DND-41 (cell line): ENCODE measurements at regions not wholly inside any gene's neighbourhood (a gene's known extent, or its start where the extent isn't known, plus 50 kb on each side); places are given as distances from the start of the nearest gene placed in this dataset.

Source experiments
- ATAC-seq: fragments of 200-7000 bp; cut with Tn5 transposase; 3 replicates; pipeline ENCODE4 v1.9.1; 2021; ENCODE audit warnings: low read depth; ENCODE audit not compliant: insufficient read depth
- DNase-seq: peaks from one replicate; pipeline ENCODE4 v3.0.0-alpha.2; 2020
- H2AFZ ChIP-seq: 2 replicates; pipeline ENCODE4 v1.6.0; 2012; ENCODE audit warnings: low read depth, low read length
- H3K27ac ChIP-seq: 2 replicates; pipeline ENCODE4 v1.5.1; 2012; ENCODE audit warnings: low read length, inconsistent platforms
- H3K27me3 ChIP-seq: fragments of 200-600 bp; sonication (generic); 2 replicates; pipeline ENCODE4 v1.6.0; 2012; ENCODE audit warnings: low read length, mild to moderate bottlenecking, inconsistent platforms; ENCODE audit not compliant: insufficient read depth, poor library complexity
- H3K36me3 ChIP-seq: 2 replicates; pipeline ENCODE4 v1.5.1; 2012; ENCODE audit warnings: low read length, inconsistent platforms; ENCODE audit not compliant: insufficient read depth
- H3K4me1 ChIP-seq: 2 replicates; pipeline ENCODE4 v1.5.1; 2012; ENCODE audit warnings: mild to moderate bottlenecking, low read length; ENCODE audit not compliant: insufficient read depth
- H3K4me2 ChIP-seq: 2 replicates; pipeline ENCODE4 v1.6.0; 2012; ENCODE audit warnings: mild to moderate bottlenecking, moderate library complexity, low read length, inconsistent platforms; ENCODE audit not compliant: insufficient read depth
- H3K4me3 ChIP-seq, 2 experiments: fragments of 200-600 bp in 1 of 2; shearing (Covaris generic) in 1 of 2; 2 replicates each; pipeline ENCODE4 v1.5.1; 2012 to 2016; ENCODE audit warnings: inconsistent platforms in 2 of 2, low read length in 2 of 2, mild to moderate bottlenecking in 2 of 2, low read depth in 1 of 2, moderate library complexity in 1 of 2
- H3K79me2 ChIP-seq: 2 replicates; pipeline ENCODE4 v1.6.0; 2012; ENCODE audit warnings: low read length, inconsistent platforms; ENCODE audit not compliant: insufficient read depth
- H3K9ac ChIP-seq: 2 replicates; pipeline ENCODE4 v1.6.0; 2012; ENCODE audit warnings: low read depth, mild to moderate bottlenecking, inconsistent platforms, low read length, moderate library complexity
- H3K9me3 ChIP-seq: 2 replicates; pipeline ENCODE4 v1.5.1; 2012; ENCODE audit warnings: low read length, moderate library complexity, mild to moderate bottlenecking, inconsistent platforms; ENCODE audit not compliant: insufficient read depth, severe bottlenecking
- H4K20me1 ChIP-seq: 2 replicates; pipeline ENCODE4 v1.6.0; 2012; ENCODE audit warnings: low read length; ENCODE audit not compliant: insufficient read depth
- CTCF ChIP-seq: IDR thresholded peaks from 2 replicates; pipeline ENCODE4 v1.5.1; 2012; ENCODE audit warnings: borderline replicate concordance, low read length, moderate library complexity, mild to moderate bottlenecking; ENCODE audit not compliant: poor library complexity, severe bottlenecking; ENCODE audit errors: extremely low read depth
- EZH2 ChIP-seq: IDR thresholded peaks from 3 replicates; pipeline ENCODE4 v1.6.1; 2012; ENCODE audit warnings: borderline replicate concordance, low read depth, mild to moderate bottlenecking, moderate library complexity, low read length, inconsistent platforms; ENCODE audit not compliant: severe bottlenecking

- H3K27me3 ChIP-seq, result no peaks in the 10 kb centered on the region
- H3K4me3 ChIP-seq, result no peak overlapping the region
- ATAC-seq, result no peak
- no peak overlapping the region for H3K4me2 ChIP-seq
- H3K27ac ChIP-seq, result no peak overlapping the region
- H3K4me1 ChIP-seq, result no peaks in the 10 kb centered on the region
- H3K9me3 ChIP-seq, result no peaks in the 10 kb centered on the region
- H4K20me1 ChIP-seq, result no peaks in the 10 kb centered on the region
- no peaks in the 10 kb centered on the region for H3K36me3 ChIP-seq
- no peak for TF ChIP-seq CTCF
- no peak for TF ChIP-seq EZH2
- DNase-seq, result no peak
- H3K79me2 ChIP-seq, result no peaks in the 10 kb centered on the region
- no peak overlapping the region for H2AFZ ChIP-seq
- H3K9ac ChIP-seq, result no peak overlapping the region
Observed at GRCh38 chr12:127106697-127107096, 1160.3 kb upstream of the TMEM132C start.

GRCh38 chr12:127107744-127108143 is 1159.2 kb upstream of the TMEM132C start:
- Histone ChIP-seq H3K9ac (no peak overlapping the region), H3K79me2 (no peaks in the 10 kb centered on the region), H3K27ac (no peak overlapping the region)

GRCh38 chr12:127108360-127109215 is 1158.4 kb upstream of the TMEM132C start:
- H2AFZ ChIP-seq, result no peak overlapping the region
- ATAC-seq (peak; percentile 74; the same call in 2 of the 3 replicates), DNase-seq (peak; percentile 49)
- H4K20me1 ChIP-seq, result no peaks in the 10 kb centered on the region
- no peaks in the 10 kb centered on the region for H3K9me3 ChIP-seq
- H3K36me3 ChIP-seq, result no peaks in the 10 kb centered on the region
- no peaks in the 10 kb centered on the region for H3K27me3 ChIP-seq
- TF ChIP-seq EZH2, result no peak
- peak; percentile 69 for TF ChIP-seq CTCF
- H3K9ac ChIP-seq, result no peak overlapping the region
- no peak overlapping the region for H3K4me2 ChIP-seq
- H3K27ac ChIP-seq, result no peak overlapping the region
- H3K4me3 ChIP-seq, result no peak overlapping the region
- no peaks in the 10 kb centered on the region for H3K4me1 ChIP-seq
- no peaks in the 10 kb centered on the region for H3K79me2 ChIP-seq

More at GRCh38 chr12:127107744-127108143, 1159.2 kb upstream of the TMEM132C start:
- H4K20me1 ChIP-seq, result no peaks in the 10 kb centered on the region
- no peak overlapping the region for H2AFZ ChIP-seq
- no peaks in the 10 kb centered on the region for H3K9me3 ChIP-seq
- ATAC-seq (peak; percentile 53; the same call in 2 of the 3 replicates), DNase-seq (peak; percentile 7)
- TF ChIP-seq EZH2, result no peak
- no peak for TF ChIP-seq CTCF
- H3K27me3 ChIP-seq, result no peaks in the 10 kb centered on the region
- no peak overlapping the region for H3K4me2 ChIP-seq
- H3K36me3 ChIP-seq, result no peaks in the 10 kb centered on the region
- H3K4me1 ChIP-seq, result no peaks in the 10 kb centered on the region
- H3K4me3 ChIP-seq, result no peak overlapping the region
